ENCODE measurements at regions not wholly inside any gene's neighbourhood (a gene's known extent, or its start where the extent isn't known, plus 50 kb on each side); places are given as distances from the start of the nearest gene placed in this dataset.

GRCh38 chr6:22221630-22222029, 75.2 kb downstream of the PRL start:
- TF ChIP-seq EZH2 (optimal IDR thresholded peaks at IDR 0.05; ENCODE audit: low read depth, low read length), result no peak
- TF ChIP-seq CTCF (IDR thresholded peaks at IDR 0.05; ENCODE audit: low read length), result no peak
- no peak for TF ChIP-seq EZH2phosphoT487 (IDR thresholded peaks at IDR 0.05; ENCODE audit: low read length)

All from MM.1S (cell line).